HEK293 (cell line): ENCODE measurements at regions not wholly inside any gene's neighbourhood (a gene's known extent, or its start where the extent isn't known, plus 50 kb on each side); places are given as distances from the start of the nearest gene placed in this dataset.

Experiments
- AEBP2 ChIP-seq: fragments of 450-650 bp; formaldehyde crosslinking; IDR thresholded peaks from 2 replicates; pipeline ENCODE4 v1.5.1; 2016; ENCODE audit warnings: missing biosample characterization, missing genetic modification characterization, borderline replicate concordance
- GLIS2 ChIP-seq: fragments of 450-650 bp; formaldehyde crosslinking; IDR thresholded peaks from 2 replicates; pipeline ENCODE4 v1.5.1; 2016; ENCODE audit warnings: missing biosample characterization, missing genetic modification characterization
- HOXC10 ChIP-seq: sonication (generic); formaldehyde crosslinking; IDR thresholded peaks from 2 replicates; pipeline ENCODE4 v1.8.1; 2023; ENCODE audit warnings: mild to moderate bottlenecking, missing genetic modification reagents
- IKZF3 ChIP-seq: fragments of 450-650 bp; IDR thresholded peaks from 2 replicates; pipeline ENCODE4 v1.5.0; 2018; ENCODE audit warnings: missing biosample characterization, mild to moderate bottlenecking, missing genetic modification characterization, moderate library complexity
- INSM2 ChIP-seq: fragments of 450-650 bp; formaldehyde crosslinking; IDR thresholded peaks from 2 replicates; pipeline ENCODE4 v1.5.1; 2016; ENCODE audit warnings: missing biosample characterization, missing genetic modification characterization
- KLF1 ChIP-seq: fragments of 450-650 bp; formaldehyde crosslinking; IDR thresholded peaks from 2 replicates; pipeline ENCODE4 v1.5.1; 2016; ENCODE audit warnings: missing biosample characterization, missing genetic modification characterization
- KLF16 ChIP-seq: fragments of 450-650 bp; formaldehyde crosslinking; IDR thresholded peaks from 2 replicates; pipeline ENCODE4 v1.5.1; 2017; ENCODE audit warnings: missing biosample characterization, missing genetic modification characterization
- OSR2 ChIP-seq: fragments of 450-650 bp; formaldehyde crosslinking; IDR thresholded peaks from 2 replicates; pipeline ENCODE4 v1.5.1; 2016; ENCODE audit warnings: missing biosample characterization, missing genetic modification characterization
- RBAK ChIP-seq: fragments of 450-650 bp; formaldehyde crosslinking; IDR thresholded peaks from 2 replicates; pipeline ENCODE4 v1.5.1; 2016; ENCODE audit warnings: missing biosample characterization, missing genetic modification characterization
- SCRT1 ChIP-seq: fragments of 450-650 bp; formaldehyde crosslinking; IDR thresholded peaks from 2 replicates; pipeline ENCODE4 v1.5.1; 2016; ENCODE audit warnings: missing biosample characterization, missing genetic modification characterization, borderline replicate concordance
- SP2 ChIP-seq: fragments of 450-650 bp; formaldehyde crosslinking; IDR thresholded peaks from 2 replicates; pipeline ENCODE4 v1.5.1; 2016; ENCODE audit warnings: missing biosample characterization, missing genetic modification characterization
- YY1 ChIP-seq: fragments of 450-650 bp; formaldehyde crosslinking; IDR thresholded peaks from 2 replicates; pipeline ENCODE4 v1.5.1; 2018; ENCODE audit warnings: missing biosample characterization, missing genetic modification characterization
- ZBTB11 ChIP-seq: fragments of 450-650 bp; formaldehyde crosslinking; conservative IDR thresholded peaks from 2 replicates; pipeline ENCODE4 v1.5.1; 2016; ENCODE audit warnings: low read depth, missing biosample characterization, missing genetic modification characterization
- ZIC2 ChIP-seq: fragments of 450-650 bp; formaldehyde crosslinking; IDR thresholded peaks from 2 replicates; pipeline ENCODE4 v1.5.1; 2016; ENCODE audit warnings: missing biosample characterization, missing genetic modification characterization
- ZNF174 ChIP-seq: fragments of 450-650 bp; formaldehyde crosslinking; IDR thresholded peaks from 2 replicates; pipeline ENCODE4 v1.5.0; 2017; ENCODE audit warnings: missing biosample characterization, mild to moderate bottlenecking, missing genetic modification characterization
- ZNF18 ChIP-seq: fragments of 450-650 bp; formaldehyde crosslinking; IDR thresholded peaks from 2 replicates; pipeline ENCODE4 v1.5.1; 2016; ENCODE audit warnings: missing biosample characterization, missing genetic modification characterization
- ZNF19 ChIP-seq: fragments of 450-650 bp; formaldehyde crosslinking; IDR thresholded peaks from 2 replicates; pipeline ENCODE4; 2016; ENCODE audit warnings: missing biosample characterization, missing genetic modification characterization, low read depth
- ZNF2 ChIP-seq: fragments of 450-650 bp; formaldehyde crosslinking; IDR thresholded peaks from 2 replicates; pipeline ENCODE4 v1.5.1; 2016; ENCODE audit warnings: missing biosample characterization, missing genetic modification characterization
- ZNF223 ChIP-seq: fragments of 450-650 bp; formaldehyde crosslinking; IDR thresholded peaks from 2 replicates; pipeline ENCODE4 v1.5.1; 2016; ENCODE audit warnings: missing biosample characterization, missing genetic modification characterization
- ZNF248 ChIP-seq: fragments of 450-650 bp; formaldehyde crosslinking; IDR thresholded peaks from 2 replicates; pipeline ENCODE4 v1.5.1; 2017; ENCODE audit warnings: missing biosample characterization, missing genetic modification characterization
- ZNF391 ChIP-seq: fragments of 450-650 bp; formaldehyde crosslinking; IDR thresholded peaks from 2 replicates; pipeline ENCODE4 v1.5.1; 2016; ENCODE audit warnings: low read depth, missing biosample characterization, missing genetic modification characterization, borderline replicate concordance
- ZNF416 ChIP-seq: fragments of 450-650 bp; formaldehyde crosslinking; IDR thresholded peaks from 2 replicates; pipeline ENCODE4 v1.5.1; 2016; ENCODE audit warnings: missing biosample characterization, missing genetic modification characterization
- ZNF521 ChIP-seq: fragments of 450-650 bp; formaldehyde crosslinking; IDR thresholded peaks from 2 replicates; pipeline ENCODE4 v1.5.1; 2017; ENCODE audit warnings: missing biosample characterization, mild to moderate bottlenecking, missing genetic modification characterization
- ZNF549 ChIP-seq: fragments of 450-650 bp; IDR thresholded peaks from 2 replicates; pipeline ENCODE4 v1.5.1; 2018; ENCODE audit warnings: missing biosample characterization, missing genetic modification characterization, mild to moderate bottlenecking, inconsistent platforms, moderate library complexity
- ZNF555 ChIP-seq: fragments of 450-650 bp; formaldehyde crosslinking; conservative IDR thresholded peaks from 2 replicates; pipeline ENCODE4 v1.5.1; 2017; ENCODE audit warnings: missing biosample characterization, mild to moderate bottlenecking, missing genetic modification characterization, inconsistent platforms
- ZNF664 ChIP-seq: fragments of 450-650 bp; formaldehyde crosslinking; IDR thresholded peaks from 2 replicates; pipeline ENCODE4 v1.5.1; 2016; ENCODE audit warnings: missing biosample characterization, missing genetic modification characterization
- ZNF670 ChIP-seq: fragments of 450-650 bp; formaldehyde crosslinking; IDR thresholded peaks from 2 replicates; pipeline ENCODE4 v1.5.1; 2016; ENCODE audit warnings: missing biosample characterization, missing genetic modification characterization, low read depth
- ZNF747 ChIP-seq: fragments of 450-650 bp; formaldehyde crosslinking; IDR thresholded peaks from 2 replicates; pipeline ENCODE4 v1.5.1; 2016; ENCODE audit warnings: missing biosample characterization, missing genetic modification characterization
- ZSCAN16 ChIP-seq: fragments of 450-650 bp; formaldehyde crosslinking; IDR thresholded peaks from 2 replicates; pipeline ENCODE4 v1.5.1; 2016; ENCODE audit warnings: missing biosample characterization, missing genetic modification characterization
- ZSCAN5A ChIP-seq: fragments of 450-650 bp; formaldehyde crosslinking; IDR thresholded peaks from 2 replicates; pipeline ENCODE4 v1.5.1; 2016; ENCODE audit warnings: missing biosample characterization, missing genetic modification characterization

- TF ChIP-seq ZNF521 = no peak
- no peak for TF ChIP-seq RBAK
- no peak for TF ChIP-seq ZNF416 (tag by site-specific recombination)
- TF ChIP-seq AEBP2 (tag by site-specific recombination) = no peak
- TF ChIP-seq ZNF174 (tag by site-specific recombination) = no peak
- TF ChIP-seq ZNF18 (tag by site-specific recombination) = no peak
- peak; percentile 38; the same call in 1 of the 2 replicates for TF ChIP-seq SP2 (tag by site-specific recombination)
- TF ChIP-seq ZIC2 (tag by site-specific recombination) = peak; percentile 100
- TF ChIP-seq SCRT1 (tag by site-specific recombination) = no peak
- peak; percentile 56; the same call in 1 of the 2 replicates for TF ChIP-seq INSM2
- TF ChIP-seq ZNF555 (tag by site-specific recombination) = no peak
- 0 out of 2 replicates have a peak, but pooled peaks have one; percentile 43 for TF ChIP-seq YY1 (tag by site-specific recombination)
- TF ChIP-seq KLF1 (tag by site-specific recombination) = peak; percentile 83
- no peak; the same call in 1 of the 2 replicates for TF ChIP-seq ZNF2 (tag by site-specific recombination)
- TF ChIP-seq KLF16 (tag by site-specific recombination) = peak; percentile 89
- no peak for TF ChIP-seq ZNF670 (tag by site-specific recombination)
- TF ChIP-seq ZNF391 = peak; percentile 34; the same call in 1 of the 2 replicates
- no peak for TF ChIP-seq ZSCAN16 (tag by site-specific recombination)
- TF ChIP-seq GLIS2 = peak; percentile 84
- no peak for TF ChIP-seq ZNF549
- TF ChIP-seq ZNF747 (tag by site-specific recombination) = no peak
- TF ChIP-seq ZNF664 = no peak
- TF ChIP-seq ZSCAN5A (tag by site-specific recombination) = no peak
- TF ChIP-seq OSR2 (tag by site-specific recombination) = peak; percentile 62; the same call in 1 of the 2 replicates
- no peak for TF ChIP-seq ZBTB11 (tag by site-specific recombination)
- TF ChIP-seq ZNF19 (tag by site-specific recombination) = no peak
- TF ChIP-seq IKZF3 = peak; percentile 20; the same call in 1 of the 2 replicates
- no peak for TF ChIP-seq ZNF223
- TF ChIP-seq HOXC10 (CRISPR knock-in tag) = no peak
- no peak for TF ChIP-seq ZNF248 (tag by site-specific recombination)
Observed at GRCh38 chr20:56925082-56925830, 296.1 kb downstream of the TFAP2C start (continued).
